Naive thymus-derived CD4-positive, alpha-beta T cell (primary cell): ENCODE measurements at regions not wholly inside any gene's neighbourhood (a gene's known extent, or its start where the extent isn't known, plus 50 kb on each side); places are given as distances from the start of the nearest gene placed in this dataset.

ENCODE experiments used
- ATAC-seq: fragments of 150-1000 bp; cut with Tn5 transposase; 2 replicates; pipeline ENCODE4 v1.10.0; 2021; ENCODE audit warnings: mild to moderate bottlenecking, moderate library complexity
- CTCF ChIA-PET: fragments of 350-600 bp; sonication (Branson Sonifier 250); formaldehyde crosslinking; loops from one replicate; lab custom pipeline; 2021; ENCODE audit warnings: antibody characterized with exemption; lab: Charles Lee
- POLR2A ChIA-PET: fragments of 350-600 bp; sonication (Branson Sonifier 250); formaldehyde crosslinking; loops from one replicate; lab custom pipeline; 2021; ENCODE audit warnings: antibody characterized with exemption, inconsistent platforms; lab: Charles Lee
- DNase-seq, 9 donors: peaks; one replicate each; pipeline versions ENCODE4 v3.0.0 to v3.0.0-alpha.2; 2020 to 2022; ENCODE audit warnings: mixed read lengths in 1 of 9
- H3K27ac ChIP-seq: one replicate; pipeline ENCODE4 v1.7.0; 2013; ENCODE audit warnings: mild to moderate bottlenecking, low read depth, low read length, moderate library complexity
- H3K27me3 ChIP-seq, 2 donors: one replicate each; pipeline ENCODE4 v1.7.0; 2013; ENCODE audit warnings: low read length in 2 of 2, mild to moderate bottlenecking in 2 of 2, moderate library complexity in 2 of 2; ENCODE audit not compliant: control insufficient read depth in 2 of 2, insufficient read depth in 2 of 2
- H3K36me3 ChIP-seq, 3 experiments: 1 replicate in 2 of 3; 2 replicates in 1 of 3; pipeline ENCODE4 v1.7.0; 2013; ENCODE audit warnings: low read length in 3 of 3, mild to moderate bottlenecking in 3 of 3, moderate library complexity in 1 of 3; ENCODE audit not compliant: insufficient read depth in 3 of 3, control insufficient read depth in 2 of 3
- H3K4me1 ChIP-seq, 2 donors: one replicate each; pipeline ENCODE4 v1.7.0; 2013; ENCODE audit warnings: low read length in 2 of 2, mild to moderate bottlenecking in 2 of 2, moderate library complexity in 1 of 2; ENCODE audit not compliant: control insufficient read depth in 2 of 2, insufficient read depth in 2 of 2
- H3K4me3 ChIP-seq: 2 replicates; pipeline ENCODE4 v1.7.0; 2013; ENCODE audit warnings: mild to moderate bottlenecking, low read length
- H3K9me3 ChIP-seq, 3 experiments: 1 replicate in 2 of 3; 2 replicates in 1 of 3; pipeline ENCODE4 v1.7.0; 2013; ENCODE audit warnings: low read length in 3 of 3; ENCODE audit not compliant: control insufficient read depth in 2 of 3
- H3K27ac Mint-ChIP-seq, 9 donors: one replicate each; pipeline ENCODE4 v1.8.0; 2020 to 2022; ENCODE audit warnings: mixed read lengths in 9 of 9, mild to moderate bottlenecking in 8 of 9, moderate library complexity in 5 of 9, inconsistent platforms in 2 of 9
- H3K27me3 Mint-ChIP-seq, 5 donors: one replicate each; pipeline ENCODE4 v1.8.0; 2021 to 2022; ENCODE audit warnings: mixed read lengths in 5 of 5, mild to moderate bottlenecking in 1 of 5
- H3K36me3 Mint-ChIP-seq, 5 donors: one replicate each; pipeline ENCODE4 v1.8.0; 2020 to 2022; ENCODE audit warnings: mixed read lengths in 5 of 5, mild to moderate bottlenecking in 3 of 5, inconsistent platforms in 1 of 5
- H3K4me1 Mint-ChIP-seq, 7 donors: one replicate each; pipeline ENCODE4 v1.8.0; 2020 to 2022; ENCODE audit warnings: mixed read lengths in 7 of 7, mild to moderate bottlenecking in 3 of 7, inconsistent platforms in 1 of 7
- H3K4me3 Mint-ChIP-seq, 10 donors: one replicate each; pipeline ENCODE4 v1.8.0; 2020 to 2022; ENCODE audit warnings: mild to moderate bottlenecking in 10 of 10, mixed read lengths in 10 of 10, moderate library complexity in 6 of 10, inconsistent platforms in 2 of 10
- H3K9me3 Mint-ChIP-seq, 11 donors: one replicate each; pipeline ENCODE4 v1.8.0; 2020 to 2022; ENCODE audit warnings: mixed read lengths in 11 of 11, mild to moderate bottlenecking in 4 of 11, inconsistent platforms in 1 of 11, moderate library complexity in 1 of 11
- intact Hi-C, 2 donors: fragments of 100-400 bp; cut with micrococcal nuclease; formaldehyde crosslinking; loops; one replicate each; pipeline ENCODE4 v1.15.1; 2023

- DNase-seq = no peak
- intact Hi-C loops = no loop called here
- no peak overlapping the region for H3K4me3 Mint-ChIP-seq
Measured at GRCh38 chr11:98155696-98156095, 865.1 kb upstream of the CNTN5 start.

GRCh38 chr11:98177925-98178324 lies 842.8 kb upstream of the CNTN5 start:
- H3K4me3 Mint-ChIP-seq = no peak overlapping the region
- no peak for ATAC-seq
- CTCF ChIA-PET = no interaction called here

More at GRCh38 chr11:98155696-98156095, 865.1 kb upstream of the CNTN5 start:
- no peak overlapping the region for H3K27ac Mint-ChIP-seq
- no peaks in the 10 kb centered on the region for H3K27me3 Mint-ChIP-seq
- H3K27me3 ChIP-seq = no peaks in the 10 kb centered on the region
- POLR2A ChIA-PET = no interaction called here
- H3K4me1 ChIP-seq = no peaks in the 10 kb centered on the region
- H3K36me3 Mint-ChIP-seq = peaks cover 0 to 7% (median 0%) of the 10 kb centered on the region in 5 donors
- no peak for ATAC-seq
- H3K27ac ChIP-seq = no peak overlapping the region
- peaks cover 4 to 29% (median 10%) of the 10 kb centered on the region in 11 donors for H3K9me3 Mint-ChIP-seq
- no peaks in the 10 kb centered on the region for H3K36me3 ChIP-seq
- H3K4me1 Mint-ChIP-seq = no peaks in the 10 kb centered on the region
- CTCF ChIA-PET = no interaction called here
- H3K4me3 ChIP-seq = no peak overlapping the region
- no peaks in the 10 kb centered on the region for H3K9me3 ChIP-seq

GRCh38 chr11:98180511-98180910 lies 840.2 kb upstream of the CNTN5 start:
- ChIA-PET CTCF (no interaction called here), POLR2A (no interaction called here)
- Mint-ChIP-seq H3K36me3 (no peaks in the 10 kb centered on the region), H3K9me3 (peaks cover 0 to 12% (median 3%) of the 10 kb centered on the region in 11 donors), H3K4me3 (no peak overlapping the region), H3K27ac (no peak overlapping the region), H3K4me1 (no peaks in the 10 kb centered on the region), H3K27me3 (no peaks in the 10 kb centered on the region)
- ATAC-seq (no peak), DNase-seq (no peak)
- H3K4me3 ChIP-seq = no peak overlapping the region
- no peaks in the 10 kb centered on the region for H3K27me3 ChIP-seq
- H3K9me3 ChIP-seq = no peaks in the 10 kb centered on the region
- H3K36me3 ChIP-seq = no peaks in the 10 kb centered on the region
- no peak overlapping the region for H3K27ac ChIP-seq
- no peaks in the 10 kb centered on the region for H3K4me1 ChIP-seq
- intact Hi-C loops = no loop called here

More at GRCh38 chr11:98177925-98178324, 842.8 kb upstream of the CNTN5 start:
- no peaks in the 10 kb centered on the region for H3K27me3 ChIP-seq
- Mint-ChIP-seq H3K9me3 (peaks cover 0 to 25% (median 3%) of the 10 kb centered on the region in 11 donors), H3K27me3 (no peaks in the 10 kb centered on the region), H3K27ac (no peak overlapping the region), H3K4me1 (no peaks in the 10 kb centered on the region), H3K36me3 (no peaks in the 10 kb centered on the region)
- no peak overlapping the region for H3K4me3 ChIP-seq
- POLR2A ChIA-PET = no interaction called here
- H3K36me3 ChIP-seq = no peaks in the 10 kb centered on the region
- no peak overlapping the region for H3K27ac ChIP-seq
- DNase-seq = no peak
- intact Hi-C loops = no loop called here
- H3K9me3 ChIP-seq = no peaks in the 10 kb centered on the region
- no peaks in the 10 kb centered on the region for H3K4me1 ChIP-seq

- Histone ChIP-seq H3K27me3 (no peaks in the 10 kb centered on the region), H3K4me1 (no peaks in the 10 kb centered on the region), H3K36me3 (no peaks in the 10 kb centered on the region), H3K9me3 (no peaks in the 10 kb centered on the region), H3K4me3 (no peak overlapping the region), H3K27ac (no peak overlapping the region)
- intact Hi-C loops = no loop called here
- ATAC-seq (no peak), DNase-seq (no peak)
- H3K27ac Mint-ChIP-seq = no peak overlapping the region
- no peaks in the 10 kb centered on the region for H3K27me3 Mint-ChIP-seq
- H3K4me1 Mint-ChIP-seq = no peaks in the 10 kb centered on the region
- H3K4me3 Mint-ChIP-seq = no peak overlapping the region
- peaks cover 0 to 8% (median 3%) of the 10 kb centered on the region in 11 donors for H3K9me3 Mint-ChIP-seq
- POLR2A ChIA-PET = no interaction called here
- CTCF ChIA-PET = no interaction called here
- no peaks in the 10 kb centered on the region for H3K36me3 Mint-ChIP-seq
Measured at GRCh38 chr11:98180921-98181320, 839.8 kb upstream of the CNTN5 start.

GRCh38 chr11:98183034-98183433 lies 837.7 kb upstream of the CNTN5 start:
- no peaks in the 10 kb centered on the region for H3K4me1 Mint-ChIP-seq
- no peak for ATAC-seq
- Histone ChIP-seq H3K27me3 (no peaks in the 10 kb centered on the region), H3K4me3 (no peak overlapping the region), H3K27ac (no peak overlapping the region), H3K9me3 (no peaks in the 10 kb centered on the region), H3K4me1 (no peaks in the 10 kb centered on the region), H3K36me3 (no peaks in the 10 kb centered on the region)
- H3K27ac Mint-ChIP-seq = no peak overlapping the region
- no peaks in the 10 kb centered on the region for H3K27me3 Mint-ChIP-seq
- ChIA-PET CTCF (no interaction called here), POLR2A (no interaction called here)
- DNase-seq = no peak
- intact Hi-C loops = no loop called here
- H3K4me3 Mint-ChIP-seq = no peak overlapping the region
- no peaks in the 10 kb centered on the region for H3K36me3 Mint-ChIP-seq
- H3K9me3 Mint-ChIP-seq = peaks cover 0 to 9% (median 4%) of the 10 kb centered on the region in 11 donors

- no peak overlapping the region for H3K4me3 ChIP-seq
- H3K27ac ChIP-seq = no peak overlapping the region
- H3K27me3 ChIP-seq = no peaks in the 10 kb centered on the region
- no peak overlapping the region for H3K27ac Mint-ChIP-seq
- H3K9me3 Mint-ChIP-seq = peaks cover 0 to 12% (median 2%) of the 10 kb centered on the region in 11 donors
- no peaks in the 10 kb centered on the region for H3K4me1 ChIP-seq
- no peaks in the 10 kb centered on the region for H3K27me3 Mint-ChIP-seq
- ChIA-PET CTCF (no interaction called here), POLR2A (no interaction called here)
- DNase-seq (no peak), ATAC-seq (no peak)
- no peaks in the 10 kb centered on the region for H3K36me3 ChIP-seq
- H3K4me3 Mint-ChIP-seq = no peak overlapping the region
- H3K36me3 Mint-ChIP-seq = no peaks in the 10 kb centered on the region
- intact Hi-C loops = no loop called here
- H3K9me3 ChIP-seq = no peaks in the 10 kb centered on the region
- H3K4me1 Mint-ChIP-seq = no peaks in the 10 kb centered on the region
Measured at GRCh38 chr11:98185245-98185644, 835.5 kb upstream of the CNTN5 start.

- H3K4me3 Mint-ChIP-seq = no peak overlapping the region
- H3K4me1 ChIP-seq = no peaks in the 10 kb centered on the region
- H3K9me3 Mint-ChIP-seq = peaks cover 0 to 6% (median 0%) of the 10 kb centered on the region in 11 donors
- no peaks in the 10 kb centered on the region for H3K27me3 Mint-ChIP-seq
- H3K4me1 Mint-ChIP-seq = no peaks in the 10 kb centered on the region
- no peak overlapping the region for H3K27ac ChIP-seq
- no peak for ATAC-seq
- no peaks in the 10 kb centered on the region for H3K36me3 Mint-ChIP-seq
- no peak for DNase-seq
- no peak overlapping the region for H3K4me3 ChIP-seq
- H3K27ac Mint-ChIP-seq = no peak overlapping the region
- H3K9me3 ChIP-seq = no peaks in the 10 kb centered on the region
- intact Hi-C loops = no loop called here
- ChIA-PET POLR2A (no interaction called here), CTCF (no interaction called here)
- H3K36me3 ChIP-seq = no peaks in the 10 kb centered on the region
- H3K27me3 ChIP-seq = no peaks in the 10 kb centered on the region
Measured at GRCh38 chr11:98194611-98195010, 826.1 kb upstream of the CNTN5 start.
